Body of pancreas (tissue), 4 donors: ENCODE measurements at regions not wholly inside any gene's neighbourhood (a gene's known extent, or its start where the extent isn't known, plus 50 kb on each side); places are given as distances from the start of the nearest gene placed in this dataset.

Experiments used
- ATAC-seq: fragments of 150-250 bp; one replicate; pipeline ENCODE4 v1.9.1; 2016
- DNase-seq, 4 donors: peaks; one replicate each; pipeline ENCODE4 v3.0.0-alpha.2; 2019
- H3K27ac ChIP-seq, 4 donors: fragments of 200-600 bp; sonication (generic); 1 replicate in 3 of 4; 2 replicates in 1 of 4; pipeline versions ENCODE4 v1.5.1 to v1.6.1; 2016 to 2019; ENCODE audit warnings: mild to moderate bottlenecking in 1 of 4, mixed read lengths in 1 of 4, moderate library complexity in 1 of 4
- H3K27me3 ChIP-seq, 2 donors: fragments of 200-600 bp; sonication (generic); one replicate each; pipeline ENCODE4 v1.6.0; 2016; ENCODE audit warnings: mild to moderate bottlenecking in 1 of 2
- H3K36me3 ChIP-seq, 2 donors: fragments of 200-600 bp; sonication (generic); replicated peaks in 1 of 2; 2 replicates each; pipeline ENCODE4 v1.5.1; 2016; ENCODE audit warnings: low read depth in 2 of 2; ENCODE audit not compliant: insufficient read depth in 1 of 2
- H3K4me1 ChIP-seq: fragments of 200-600 bp; sonication (generic); one replicate; pipeline ENCODE4 v1.6.0; 2016
- H3K4me3 ChIP-seq, 2 donors: fragments of 200-600 bp; sonication (generic); 1 replicate in 1 of 2; 2 replicates in 1 of 2; pipeline ENCODE4 v1.5.1; 2016 to 2019
- H3K9me3 ChIP-seq, 3 donors: fragments of 200-600 bp; sonication (generic); 1 replicate in 2 of 3; 2 replicates in 1 of 3; pipeline ENCODE4 v1.5.1; 2016
- POLR2A ChIP-seq, 3 donors: fragments of 450-650 bp; IDR thresholded peaks; one replicate each; pipeline ENCODE4 v1.6.1; 2016; ENCODE audit warnings: antibody characterized with exemption in 3 of 3, mild to moderate bottlenecking in 2 of 3
- WGBS, 2 donors: methylation state at CpG; one replicate each; pipeline ENCODE4 v1.1.5; 2017; 5-methylcytosine and 5-hydroxymethylcytosine counted together
- intact Hi-C: fragments of 100-400 bp; cut with DNase I; formaldehyde crosslinking; loops from one replicate; pipeline ENCODE4 v1.15.1; 2023
- TF ChIP-seq, protein P1 (sequence below), 7 experiments: fragments of 450-650 bp in 4 of 7; fragments of 200-600 bp in 3 of 7; sonication (generic) in 3 of 7; IDR thresholded peaks; one replicate each; pipeline ENCODE4 v1.5.1; 2016 to 2019; ENCODE audit warnings: antibody characterized with exemption in 7 of 7

DNA sequence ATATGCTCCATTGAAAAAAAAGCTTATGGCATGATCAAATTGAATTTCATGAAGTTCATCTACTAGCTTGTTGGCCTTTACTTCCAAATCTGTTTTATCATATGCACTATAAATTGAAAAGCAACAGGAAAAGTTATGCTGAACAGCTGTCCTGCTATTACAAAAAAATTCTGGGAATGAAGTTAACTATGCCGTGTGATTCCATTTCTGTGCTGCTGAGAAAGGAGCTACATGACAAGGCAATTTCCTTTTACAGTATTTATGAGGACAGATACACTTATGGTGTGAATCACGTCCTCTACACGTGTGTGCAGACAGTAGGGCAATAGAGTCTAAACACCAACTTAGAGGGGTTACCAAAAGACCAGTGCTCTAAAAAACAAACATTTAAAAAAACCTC lies 426.5 kb upstream of the AKR1E2 start:
- H3K36me3 ChIP-seq = no peaks in the 10 kb centered on the region
- 66 to 70% methylated on average over 3 of the region's 3 CpGs for WGBS, 2 donors
- no peak overlapping the region for H3K4me3 ChIP-seq
- H3K4me1 ChIP-seq = no peaks in the 10 kb centered on the region
- DNase-seq (no peak), ATAC-seq (no peak)
- intact Hi-C loops = no loop called here
- no peaks in the 10 kb centered on the region for H3K9me3 ChIP-seq
- no peak overlapping the region for H3K27ac ChIP-seq
- no peaks in the 10 kb centered on the region for H3K27me3 ChIP-seq
- TF ChIP-seq POLR2A (IDR thresholded peaks at IDR 0.05) = no peak
- TF ChIP-seq, protein P1, sequence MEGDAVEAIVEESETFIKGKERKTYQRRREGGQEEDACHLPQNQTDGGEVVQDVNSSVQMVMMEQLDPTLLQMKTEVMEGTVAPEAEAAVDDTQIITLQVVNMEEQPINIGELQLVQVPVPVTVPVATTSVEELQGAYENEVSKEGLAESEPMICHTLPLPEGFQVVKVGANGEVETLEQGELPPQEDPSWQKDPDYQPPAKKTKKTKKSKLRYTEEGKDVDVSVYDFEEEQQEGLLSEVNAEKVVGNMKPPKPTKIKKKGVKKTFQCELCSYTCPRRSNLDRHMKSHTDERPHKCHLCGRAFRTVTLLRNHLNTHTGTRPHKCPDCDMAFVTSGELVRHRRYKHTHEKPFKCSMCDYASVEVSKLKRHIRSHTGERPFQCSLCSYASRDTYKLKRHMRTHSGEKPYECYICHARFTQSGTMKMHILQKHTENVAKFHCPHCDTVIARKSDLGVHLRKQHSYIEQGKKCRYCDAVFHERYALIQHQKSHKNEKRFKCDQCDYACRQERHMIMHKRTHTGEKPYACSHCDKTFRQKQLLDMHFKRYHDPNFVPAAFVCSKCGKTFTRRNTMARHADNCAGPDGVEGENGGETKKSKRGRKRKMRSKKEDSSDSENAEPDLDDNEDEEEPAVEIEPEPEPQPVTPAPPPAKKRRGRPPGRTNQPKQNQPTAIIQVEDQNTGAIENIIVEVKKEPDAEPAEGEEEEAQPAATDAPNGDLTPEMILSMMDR (IDR thresholded peaks at IDR 0.05) = no peak

- no peak for ATAC-seq
- intact Hi-C loops = no loop called here
- WGBS, 2 donors = 62 to 69% methylated on average over 3 of the region's 3 CpGs
- Histone ChIP-seq H3K9me3 (no peaks in the 10 kb centered on the region), H3K27ac (no peak overlapping the region), H3K27me3 (no peaks in the 10 kb centered on the region), H3K4me3 (no peak overlapping the region), H3K4me1 (no peaks in the 10 kb centered on the region), H3K36me3 (no peaks in the 10 kb centered on the region)
- no peak for TF ChIP-seq POLR2A (IDR thresholded peaks at IDR 0.05)
- TF ChIP-seq, protein P1 (IDR thresholded peaks at IDR 0.05) = no peak
- DNase-seq = no peak
Measured at GRCh38 chr10:4398602-4399001, 427.4 kb upstream of the AKR1E2 start.

GRCh38 chr10:4397337-4397736 lies 428.7 kb upstream of the AKR1E2 start:
- no peak overlapping the region for H3K27ac ChIP-seq
- H3K4me1 ChIP-seq = no peaks in the 10 kb centered on the region
- DNase-seq = no peak
- H3K9me3 ChIP-seq = no peaks in the 10 kb centered on the region
- WGBS, 2 donors = 28 to 30% methylated on average over 3 of the region's 3 CpGs
- ATAC-seq = no peak
- TF ChIP-seq, protein P1 (IDR thresholded peaks at IDR 0.05) = no peak
- TF ChIP-seq POLR2A (IDR thresholded peaks at IDR 0.05) = no peak
- intact Hi-C loops = no loop called here
- no peaks in the 10 kb centered on the region for H3K27me3 ChIP-seq
- no peaks in the 10 kb centered on the region for H3K36me3 ChIP-seq
- H3K4me3 ChIP-seq = no peak overlapping the region

DNA sequence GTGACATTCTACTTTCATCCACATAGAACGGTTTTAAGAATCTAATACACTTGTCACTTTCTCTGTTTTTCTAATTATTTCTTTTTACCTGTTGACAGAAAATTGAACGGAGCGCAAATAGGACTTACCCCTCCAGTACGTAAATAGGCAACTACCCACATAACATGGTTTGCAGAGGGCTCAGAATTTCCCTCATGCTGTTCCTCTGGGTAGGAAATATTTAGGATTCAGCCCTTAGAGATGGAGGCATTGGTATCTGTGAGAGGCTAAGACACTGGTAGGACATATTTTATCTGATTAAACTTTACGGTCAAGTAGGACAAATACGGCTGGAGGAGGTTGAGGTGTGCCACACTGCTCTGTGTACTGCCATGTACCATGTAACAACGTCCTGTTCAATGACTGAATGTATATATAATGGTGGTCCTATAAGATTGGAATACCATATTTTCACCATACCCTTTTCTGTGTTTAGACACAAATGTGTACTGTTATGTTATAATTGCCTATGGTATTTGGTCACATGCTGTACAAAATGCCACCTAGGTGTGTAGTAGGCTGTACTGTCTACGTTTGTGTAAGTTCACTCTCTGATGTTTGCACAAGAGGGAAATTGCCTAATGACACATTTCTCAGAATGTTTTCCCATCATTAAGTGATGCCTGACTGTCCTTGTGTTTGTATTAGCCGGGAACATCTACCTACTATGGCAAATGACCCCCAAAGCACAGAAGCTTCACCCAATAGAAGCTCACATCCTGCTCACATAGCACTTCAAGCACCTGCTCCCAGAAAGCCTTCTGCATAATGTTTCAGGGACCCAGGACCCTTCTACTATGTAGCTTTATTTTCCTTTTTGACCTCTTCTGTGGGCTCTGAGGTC lies 429.4 kb upstream of the AKR1E2 start:
- DNase-seq (peak in 1 of 4 donors; percentile 2), ATAC-seq (peak; percentile 6)
- intact Hi-C loops = no loop called here

More for the DNA sequence above, 429.4 kb upstream of the AKR1E2 start:
- Histone ChIP-seq H3K9me3 (no peaks in the 10 kb centered on the region), H3K4me3 (no peak overlapping the region), H3K4me1 (no peaks in the 10 kb centered on the region), H3K27me3 (no peaks in the 10 kb centered on the region), H3K27ac (no peak overlapping the region), H3K36me3 (no peaks in the 10 kb centered on the region)
- no peak for TF ChIP-seq POLR2A (IDR thresholded peaks at IDR 0.05)
- TF ChIP-seq, protein P1 (IDR thresholded peaks at IDR 0.05) = no peak
- WGBS, 2 donors = 60 to 70% methylated on average over 9 of the region's 9 CpGs
